ENCODE measurements at regions not wholly inside any gene's neighbourhood (a gene's known extent, or its start where the extent isn't known, plus 50 kb on each side); places are given as distances from the start of the nearest gene placed in this dataset.

DNA sequence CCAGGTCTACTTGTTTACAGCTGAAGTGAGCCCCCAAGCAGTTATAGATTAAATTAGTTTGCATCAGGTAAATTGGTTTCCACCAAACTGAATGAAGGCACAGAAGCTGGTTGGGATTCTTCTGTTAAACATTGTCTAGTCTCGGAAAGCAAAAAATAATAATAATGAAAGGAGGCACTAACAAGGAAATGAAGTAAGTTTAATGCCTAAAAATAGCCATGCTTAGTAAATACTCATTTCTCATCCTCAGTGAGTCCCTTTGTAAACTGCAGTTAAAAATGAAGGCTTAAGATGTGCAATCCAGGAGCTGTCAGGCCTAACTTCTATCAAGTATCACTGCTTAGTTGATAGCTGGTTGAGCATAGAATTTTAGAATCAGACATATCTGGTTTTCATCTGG lies 113.5 kb downstream of the BTG1 start:
- TF ChIP-seq, protein P1, sequence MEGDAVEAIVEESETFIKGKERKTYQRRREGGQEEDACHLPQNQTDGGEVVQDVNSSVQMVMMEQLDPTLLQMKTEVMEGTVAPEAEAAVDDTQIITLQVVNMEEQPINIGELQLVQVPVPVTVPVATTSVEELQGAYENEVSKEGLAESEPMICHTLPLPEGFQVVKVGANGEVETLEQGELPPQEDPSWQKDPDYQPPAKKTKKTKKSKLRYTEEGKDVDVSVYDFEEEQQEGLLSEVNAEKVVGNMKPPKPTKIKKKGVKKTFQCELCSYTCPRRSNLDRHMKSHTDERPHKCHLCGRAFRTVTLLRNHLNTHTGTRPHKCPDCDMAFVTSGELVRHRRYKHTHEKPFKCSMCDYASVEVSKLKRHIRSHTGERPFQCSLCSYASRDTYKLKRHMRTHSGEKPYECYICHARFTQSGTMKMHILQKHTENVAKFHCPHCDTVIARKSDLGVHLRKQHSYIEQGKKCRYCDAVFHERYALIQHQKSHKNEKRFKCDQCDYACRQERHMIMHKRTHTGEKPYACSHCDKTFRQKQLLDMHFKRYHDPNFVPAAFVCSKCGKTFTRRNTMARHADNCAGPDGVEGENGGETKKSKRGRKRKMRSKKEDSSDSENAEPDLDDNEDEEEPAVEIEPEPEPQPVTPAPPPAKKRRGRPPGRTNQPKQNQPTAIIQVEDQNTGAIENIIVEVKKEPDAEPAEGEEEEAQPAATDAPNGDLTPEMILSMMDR (IDR thresholded peaks at IDR 0.05; ENCODE audit: poor library complexity) = no peak
- TF ChIP-seq EZH2 (IDR thresholded peaks at IDR 0.05; ENCODE audit: borderline replicate concordance) = no peak

All from hepatocyte (in vitro differentiated cells).